ENCODE measurements at regions not wholly inside any gene's neighbourhood (a gene's known extent, or its start where the extent isn't known, plus 50 kb on each side); places are given as distances from the start of the nearest gene placed in this dataset.
"Not testable (repeated sequence)": the region's sequence is repeated elsewhere in the genome, so short reads cannot be mapped to it uniquely, and the experiment has no call there.

DNA sequence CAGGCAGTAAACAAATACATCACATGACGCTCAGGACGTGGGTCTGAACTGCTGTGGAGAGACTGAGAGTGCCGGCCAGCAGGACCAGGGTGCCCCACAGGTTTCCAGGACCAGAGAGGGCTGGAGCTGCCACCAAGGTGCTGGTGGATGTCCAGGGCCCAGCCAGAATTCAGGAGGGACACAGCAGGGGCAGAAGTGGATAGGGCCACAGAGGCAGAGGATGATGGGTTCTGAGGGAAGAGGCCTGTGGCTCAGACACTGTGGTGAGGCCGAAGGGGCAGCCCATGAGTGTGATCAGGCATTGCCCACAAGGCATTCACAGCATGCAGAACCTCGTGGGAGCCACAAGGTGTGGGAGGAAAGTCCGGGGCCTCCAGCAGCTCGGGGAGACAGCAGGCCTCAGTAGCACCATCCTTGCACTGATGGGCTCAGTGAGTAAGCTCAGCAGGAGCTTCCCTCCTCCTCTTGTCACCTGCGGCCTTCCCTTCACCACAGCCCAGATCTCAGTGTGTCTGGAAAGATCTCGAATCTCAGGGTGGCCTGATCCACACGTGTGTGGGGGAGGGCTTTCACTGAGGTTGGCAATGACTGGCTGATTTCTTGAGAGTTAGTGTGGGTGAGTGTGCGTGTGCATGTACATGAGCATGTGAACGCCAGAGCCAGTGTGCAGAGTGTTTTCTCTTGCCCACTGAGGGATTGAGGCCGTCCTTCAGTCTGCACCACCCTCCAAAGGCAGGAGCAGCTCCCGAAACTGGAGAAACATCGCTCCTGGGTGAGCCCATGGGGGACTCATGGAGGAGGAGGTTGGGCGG is 181.8 kb upstream of the RAB6C start:
- no peak for DNase-seq (ENCODE audit: extremely low read depth in 1 of 11, low read depth in 9 of 11, low spot score in 4 of 11)

DNA sequence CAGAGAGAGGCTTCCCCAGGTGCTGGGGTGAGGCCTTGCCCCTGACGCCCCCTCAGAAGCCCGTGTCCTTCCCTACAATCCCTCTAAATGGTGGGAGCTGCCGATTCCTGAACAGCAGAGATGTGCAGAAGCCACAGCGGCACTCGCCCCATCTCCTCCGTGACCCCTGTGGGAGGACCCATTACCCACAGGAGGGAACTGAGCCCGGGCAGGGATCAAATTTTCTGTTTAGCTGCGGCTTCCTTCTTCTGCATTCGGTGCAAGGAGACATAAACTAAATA is 181.2 kb upstream of the RAB6C start:
- no peak for DNase-seq (ENCODE audit: extremely low read depth in 1 of 11, low read depth in 9 of 11, low spot score in 4 of 11)

DNA sequence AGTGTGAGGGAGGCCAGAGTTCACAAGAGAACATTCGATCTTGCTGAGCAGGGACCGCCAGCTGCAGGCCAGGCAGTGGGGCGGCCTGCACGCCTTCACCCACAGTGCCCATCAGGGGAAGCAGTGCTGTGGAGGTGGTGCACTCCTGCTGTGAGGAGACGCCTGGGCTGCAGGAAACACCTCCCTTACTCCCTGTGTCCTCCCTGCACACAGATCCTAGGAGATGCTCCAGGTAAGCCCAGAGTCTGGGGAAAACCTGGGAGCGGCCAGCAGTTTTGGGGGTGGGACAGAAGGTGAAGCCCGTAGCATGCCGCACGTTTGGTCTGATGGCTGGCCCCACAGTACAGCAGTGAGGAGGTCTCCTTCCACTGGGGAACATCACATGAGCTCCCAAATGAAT is 180.8 kb upstream of the RAB6C start:
- DNase-seq (ENCODE audit: extremely low read depth in 1 of 11, low read depth in 9 of 11, low spot score in 4 of 11): no peak

DNA sequence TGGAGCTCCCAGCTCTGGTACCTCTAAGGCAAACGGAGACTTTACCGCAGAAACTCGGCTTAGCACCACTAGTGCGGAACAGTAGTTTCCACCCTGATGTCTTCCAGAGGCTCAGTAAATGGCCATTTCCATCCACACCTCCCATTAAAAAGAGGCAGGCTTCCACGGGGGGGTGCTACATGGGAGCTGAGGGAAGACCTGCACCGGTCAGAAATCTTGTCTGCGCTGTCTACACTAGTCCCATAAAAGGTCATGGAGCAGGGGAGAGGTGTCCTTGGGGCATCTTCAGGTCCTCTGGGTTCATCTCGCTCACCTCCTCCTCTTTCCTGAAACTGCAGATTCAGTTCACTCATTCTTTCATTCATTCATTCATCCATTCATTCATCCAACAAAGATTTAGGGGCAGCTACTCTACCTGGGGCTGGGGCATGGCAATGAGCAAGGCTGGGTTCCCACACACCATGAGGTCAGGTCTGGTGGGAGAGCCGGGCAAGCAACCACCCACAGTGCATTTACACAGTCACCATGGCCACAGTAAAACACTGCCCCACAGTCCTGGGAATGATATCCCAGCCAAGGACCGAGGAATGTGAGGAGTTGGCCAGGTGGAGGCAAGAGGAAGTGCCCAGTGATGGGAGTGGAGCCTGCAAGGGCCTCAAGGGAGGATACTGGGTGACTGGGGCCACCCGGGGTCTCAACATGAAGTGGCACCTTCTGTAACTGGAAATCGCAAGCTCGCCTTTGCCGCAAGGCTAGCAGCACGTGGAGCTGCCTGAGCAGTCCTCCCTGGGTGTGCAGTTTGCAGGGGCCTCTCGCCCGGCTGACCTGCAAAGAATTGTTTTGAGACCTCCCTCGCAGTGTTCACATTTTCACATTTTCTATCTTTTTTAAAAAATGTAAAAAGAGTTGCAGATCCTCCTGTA is 180.2 kb upstream of the RAB6C start:
- no peak for DNase-seq (ENCODE audit: extremely low read depth in 1 of 11, low read depth in 9 of 11, low spot score in 4 of 11)

DNA sequence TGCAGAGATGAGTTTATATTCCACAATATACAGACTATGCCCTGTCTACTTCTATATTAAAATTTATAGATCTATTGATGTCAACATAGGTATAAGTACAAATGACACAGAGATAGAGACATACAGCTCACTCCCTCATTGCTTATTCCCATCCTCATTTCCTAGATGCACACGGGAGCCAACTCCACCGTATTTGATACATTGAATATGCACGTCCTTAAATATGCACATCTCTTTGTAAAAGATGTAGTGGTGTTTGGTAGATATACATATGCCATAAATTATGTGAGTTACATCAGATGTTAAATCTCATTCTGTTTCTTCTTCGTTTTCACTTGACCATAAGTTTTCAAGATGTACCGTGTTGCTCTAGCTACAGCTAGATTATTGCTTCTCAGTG is 179.2 kb upstream of the RAB6C start:
- DNase-seq (ENCODE audit: extremely low read depth in 1 of 11, low read depth in 9 of 11, low spot score in 4 of 11): no peak

DNA sequence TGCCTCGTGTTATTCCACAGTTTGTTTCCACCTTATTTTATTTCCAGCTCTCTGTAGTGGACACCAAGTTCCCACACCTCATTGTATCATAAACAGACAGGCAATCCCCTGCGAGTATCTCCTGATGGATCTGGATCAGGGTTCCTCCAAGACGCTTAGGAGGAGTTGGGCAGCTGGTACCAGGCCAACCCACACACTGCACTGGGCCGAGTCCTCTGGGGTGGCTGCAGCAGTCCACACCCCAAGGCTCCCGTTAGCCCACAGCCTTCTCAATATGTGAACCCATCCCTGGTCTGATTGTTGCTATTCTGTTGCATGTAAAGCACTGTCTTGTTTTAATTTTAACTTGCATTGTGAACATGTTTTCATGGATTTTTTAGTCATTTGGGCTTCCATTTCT is 178.8 kb upstream of the RAB6C start:
- DNase-seq (ENCODE audit: extremely low read depth in 1 of 11, low read depth in 9 of 11, low spot score in 4 of 11): no peak

DNA sequence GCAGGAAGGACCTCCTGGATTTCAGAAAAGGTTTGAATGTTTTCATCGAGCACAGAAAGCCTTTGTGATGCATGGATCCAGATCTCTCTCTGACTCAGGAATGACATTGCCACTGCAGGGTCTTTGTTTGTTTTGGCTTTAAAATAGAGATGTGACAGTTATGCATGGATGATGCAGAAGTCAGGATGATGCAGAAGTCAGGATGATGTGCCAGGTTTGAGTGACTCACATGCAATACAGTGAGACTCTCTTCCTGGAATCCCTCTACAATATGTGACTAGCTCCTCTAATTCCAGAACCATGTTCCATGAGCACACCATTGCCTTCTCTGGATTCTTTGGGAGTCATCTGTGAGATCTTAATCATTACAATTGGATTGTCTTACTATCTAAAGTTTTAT is 177.9 kb upstream of the RAB6C start:
- DNase-seq (ENCODE audit: extremely low read depth in 1 of 11, low read depth in 9 of 11, low spot score in 4 of 11): no peak

DNA sequence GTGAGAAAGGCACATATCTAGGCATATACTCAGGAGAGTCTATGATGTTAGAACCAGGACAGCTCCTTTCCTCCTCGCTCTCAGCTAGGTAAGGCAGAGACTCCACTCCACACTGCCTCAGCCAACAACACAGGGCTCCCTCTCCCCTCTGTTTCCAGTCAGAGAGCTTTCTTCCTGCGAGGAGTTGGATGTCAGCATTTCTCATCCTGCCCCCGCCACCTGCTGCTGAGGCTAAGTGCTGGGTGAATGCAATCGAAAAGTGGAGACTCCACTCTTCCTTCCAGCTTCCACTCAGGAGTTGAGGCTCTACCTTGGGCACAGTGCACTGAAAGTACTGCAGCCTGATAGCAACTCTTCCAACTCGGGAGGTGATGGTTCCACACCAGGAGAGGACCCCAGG is 177.2 kb upstream of the RAB6C start:
- no peak for DNase-seq (ENCODE audit: extremely low read depth in 1 of 11, low read depth in 9 of 11, low spot score in 4 of 11)

DNA sequence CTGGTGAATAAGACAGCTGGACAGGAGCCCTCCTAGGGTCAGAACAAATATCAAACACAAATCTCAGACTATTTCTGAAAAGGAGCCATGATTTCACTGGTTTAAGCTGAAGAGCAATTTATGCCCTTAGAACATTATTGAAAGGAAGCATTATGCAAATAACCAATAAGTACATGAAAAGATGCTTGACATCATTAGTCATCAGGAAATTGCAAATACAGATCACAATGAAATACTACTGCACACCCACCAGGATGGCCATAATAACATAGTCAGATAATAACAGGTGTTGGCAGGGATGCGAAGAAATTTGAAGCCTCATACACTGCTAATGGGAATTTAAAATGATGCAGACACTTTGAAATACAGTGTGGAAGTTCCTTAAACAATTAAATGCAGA is 176.4 kb upstream of the RAB6C start:
- DNase-seq (ENCODE audit: extremely low read depth in 1 of 11, low read depth in 9 of 11, low spot score in 4 of 11): no peak

DNA sequence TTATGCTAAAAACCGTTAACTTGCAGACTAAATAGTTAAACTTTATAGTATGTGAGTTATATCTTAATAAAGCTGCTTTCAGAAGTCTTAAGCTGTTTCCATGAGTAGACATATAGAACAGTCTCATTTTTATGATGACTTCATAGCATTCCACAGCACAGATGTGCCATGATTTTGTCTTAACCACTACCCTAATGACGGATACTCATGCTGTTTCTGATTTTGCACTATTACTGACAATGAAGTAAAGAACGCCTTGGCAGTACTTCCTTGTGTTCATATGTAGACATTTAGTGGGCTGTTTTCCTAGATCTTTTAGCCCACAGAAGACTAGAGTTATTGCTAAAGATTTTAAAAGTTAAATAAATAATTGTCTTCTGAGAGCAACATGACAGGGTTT is 175.6 kb upstream of the RAB6C start:
- DNase-seq (ENCODE audit: extremely low read depth in 1 of 11, low read depth in 9 of 11, low spot score in 4 of 11): no peak

DNA sequence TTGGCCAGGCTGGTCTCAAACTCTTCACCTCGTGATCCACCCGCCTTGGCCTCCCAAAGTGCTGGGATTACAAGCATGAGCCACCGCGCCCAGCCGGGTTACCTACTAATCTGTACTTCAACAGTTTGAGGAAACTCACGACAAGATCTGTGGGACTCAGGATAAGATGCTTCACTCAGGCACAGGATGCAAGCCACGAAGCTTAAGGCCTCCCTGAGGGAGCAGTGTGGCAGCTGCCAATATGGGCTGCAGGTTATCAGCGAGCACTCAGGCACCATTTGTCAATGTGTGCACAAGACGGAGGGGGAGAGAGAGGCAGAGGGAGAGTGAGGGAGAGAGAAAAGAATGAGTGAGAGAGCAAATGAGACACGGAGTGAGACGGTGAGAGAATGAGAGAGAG is 173.6 kb upstream of the RAB6C start:
- no peak for DNase-seq (ENCODE audit: extremely low read depth in 1 of 11, low read depth in 9 of 11, low spot score in 4 of 11)

DNA sequence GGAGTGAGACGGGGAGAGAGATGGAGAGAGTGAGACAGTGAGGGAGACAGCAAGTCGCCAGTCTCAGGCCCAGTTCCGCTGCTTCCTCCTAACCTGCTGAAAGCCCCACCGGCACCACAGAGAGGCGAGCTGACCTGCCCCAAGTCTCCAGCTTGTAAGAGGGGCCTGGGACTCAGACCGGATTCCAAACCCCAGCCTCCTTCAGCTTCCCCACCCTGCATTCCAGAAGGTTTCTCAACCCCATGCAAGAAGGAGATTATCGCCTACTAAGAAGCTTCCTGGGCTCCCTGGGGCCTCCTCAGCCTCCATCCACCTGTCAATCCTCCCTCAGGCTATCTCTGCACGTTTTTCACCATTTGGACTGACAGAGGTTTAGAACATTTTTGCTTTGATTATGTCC is 173.1 kb upstream of the RAB6C start:
- DNase-seq (ENCODE audit: extremely low read depth in 1 of 11, low read depth in 9 of 11, low spot score in 4 of 11): no peak

DNA sequence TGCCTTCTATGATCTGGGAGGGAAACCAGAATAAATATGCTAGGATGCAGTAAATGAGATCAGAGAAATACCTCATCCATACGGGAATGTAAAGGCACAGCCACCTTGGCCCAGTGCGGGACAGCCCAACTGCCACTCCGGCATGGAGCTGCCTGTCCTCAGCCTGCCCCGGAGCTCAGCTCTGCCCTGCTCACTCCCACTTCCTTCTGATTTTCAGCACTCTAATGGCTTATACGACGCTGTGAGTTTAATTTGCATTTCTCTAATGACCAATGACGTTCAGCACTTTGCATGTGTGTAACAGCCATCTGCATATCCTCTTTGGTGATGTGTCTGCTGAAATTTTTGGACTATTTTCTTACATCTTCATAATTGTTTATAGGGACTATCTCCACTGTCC is 172.5 kb upstream of the RAB6C start:
- DNase-seq (ENCODE audit: extremely low read depth in 1 of 11, low read depth in 9 of 11, low spot score in 4 of 11): no peak

DNA sequence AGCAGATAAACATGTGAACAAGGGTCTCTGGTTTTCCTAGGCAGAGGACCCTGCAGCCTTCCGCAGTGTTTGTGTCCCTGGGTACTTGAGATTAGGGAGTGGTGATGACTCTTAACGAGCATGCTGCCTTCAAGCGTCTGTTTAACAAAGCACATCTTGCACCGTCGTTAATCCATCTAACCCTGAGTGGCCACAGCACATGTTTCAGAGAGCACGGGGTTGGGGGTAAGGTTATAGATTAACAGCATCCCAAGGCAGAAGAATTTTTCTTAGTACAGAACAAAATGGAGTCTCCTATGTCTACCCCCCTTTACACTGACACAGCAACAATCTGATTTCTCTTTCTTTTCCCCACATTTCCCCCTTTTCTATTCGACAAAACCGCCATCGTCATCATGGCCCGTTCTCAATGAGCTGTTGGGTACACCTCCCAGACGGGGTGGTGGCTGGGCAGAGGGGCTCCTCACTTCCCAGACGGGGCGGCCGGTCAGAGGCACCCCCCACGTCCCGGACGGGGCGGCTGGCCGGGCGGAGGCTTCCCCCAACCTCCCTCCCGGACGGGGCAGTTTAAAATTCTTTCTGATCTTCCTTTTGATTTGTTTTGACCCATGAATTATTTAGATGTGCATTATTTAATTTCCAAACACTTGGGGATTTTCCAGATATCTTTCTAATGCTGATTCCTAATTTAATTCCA is 171.7 kb upstream of the RAB6C start:
- DNase-seq (ENCODE audit: extremely low read depth in 1 of 11, low read depth in 9 of 11, low spot score in 4 of 11): not testable (repeated sequence)

DNA sequence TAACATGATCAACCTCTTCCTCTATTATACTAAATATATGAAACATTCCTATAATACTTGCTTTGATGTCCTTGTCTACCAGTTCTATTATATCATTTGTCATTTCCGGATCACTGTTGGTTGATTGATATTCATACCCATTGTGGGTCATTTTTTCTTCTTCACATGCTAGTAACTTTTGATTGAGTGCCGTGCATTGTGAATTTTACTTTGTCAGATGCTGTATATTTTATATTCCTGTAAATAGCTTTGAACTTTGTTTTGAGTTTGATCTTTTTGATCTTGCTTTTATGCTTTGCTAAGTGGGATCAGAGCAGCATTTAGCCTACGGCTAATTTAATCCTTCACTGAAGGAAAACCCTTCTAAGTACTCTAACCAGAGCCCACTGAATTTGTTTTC is 168.9 kb upstream of the RAB6C start:
- no peak for DNase-seq (ENCODE audit: extremely low read depth in 1 of 11, low read depth in 9 of 11, low spot score in 4 of 11)

DNA sequence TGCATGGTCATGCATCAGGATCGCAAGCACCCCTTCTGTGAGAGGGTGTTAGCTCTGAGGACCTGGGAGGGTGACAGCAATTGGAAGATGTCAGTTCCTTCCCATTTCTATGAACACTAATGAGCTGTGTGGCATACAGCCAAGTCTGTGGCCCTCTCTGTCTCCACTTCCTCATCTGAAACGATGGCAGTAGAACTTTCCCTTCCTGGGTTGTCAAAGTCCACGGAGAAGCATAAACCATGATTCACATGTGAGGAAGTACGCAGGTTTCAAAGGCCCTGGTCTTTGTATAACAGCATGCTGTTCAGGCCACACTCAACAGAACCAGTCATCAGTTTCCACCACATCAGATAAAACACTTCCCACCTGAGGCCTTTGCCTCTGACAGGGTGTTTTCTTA is 167.4 kb upstream of the RAB6C start:
- peak in 4 of 11 donors; percentile 13 to 26 (median 24) for DNase-seq (ENCODE audit: extremely low read depth in 1 of 11, low read depth in 9 of 11, low spot score in 4 of 11)

DNA sequence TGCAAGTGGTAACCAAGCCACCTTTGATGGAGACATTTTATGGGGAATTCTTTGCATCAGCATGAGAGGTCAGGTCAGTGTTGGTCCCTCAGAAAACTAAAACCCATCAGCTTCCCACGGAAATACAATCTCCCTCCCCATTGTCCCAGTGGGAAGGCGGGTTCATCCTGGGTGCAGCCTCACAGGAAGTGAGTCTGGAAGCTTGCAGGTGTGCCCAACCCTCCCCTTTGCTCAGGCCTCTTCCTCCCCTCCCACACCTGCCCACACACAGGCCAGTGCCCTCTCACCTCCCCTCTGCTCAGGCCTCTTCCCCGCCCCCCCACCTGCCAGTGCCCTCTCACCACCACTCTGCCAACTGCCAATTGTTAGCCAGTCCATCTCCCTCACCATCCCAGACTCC is 166.8 kb upstream of the RAB6C start:
- DNase-seq (ENCODE audit: extremely low read depth in 1 of 11, low read depth in 9 of 11, low spot score in 4 of 11): no peak

DNA sequence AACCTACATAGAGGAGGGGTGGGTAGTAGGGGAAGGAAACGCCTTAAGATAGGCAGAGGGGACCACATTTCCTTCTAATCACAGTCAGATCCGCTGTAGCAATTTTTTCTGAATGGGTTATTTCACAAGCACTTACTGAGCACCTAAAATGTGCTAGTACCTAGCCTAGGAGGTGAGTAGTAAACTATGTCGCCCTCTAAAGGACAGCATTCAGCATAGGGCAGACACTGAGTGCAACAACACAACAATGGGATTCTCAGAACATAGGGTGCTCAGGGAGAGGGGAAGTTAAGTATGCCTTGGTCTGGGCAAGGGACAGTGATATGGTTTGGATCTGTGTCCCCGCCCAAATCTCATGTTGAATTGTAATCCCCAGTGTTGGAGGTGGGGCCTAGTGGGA is 166.1 kb upstream of the RAB6C start:
- no peak for DNase-seq (ENCODE audit: extremely low read depth in 1 of 11, low read depth in 9 of 11, low spot score in 4 of 11)

DNA sequence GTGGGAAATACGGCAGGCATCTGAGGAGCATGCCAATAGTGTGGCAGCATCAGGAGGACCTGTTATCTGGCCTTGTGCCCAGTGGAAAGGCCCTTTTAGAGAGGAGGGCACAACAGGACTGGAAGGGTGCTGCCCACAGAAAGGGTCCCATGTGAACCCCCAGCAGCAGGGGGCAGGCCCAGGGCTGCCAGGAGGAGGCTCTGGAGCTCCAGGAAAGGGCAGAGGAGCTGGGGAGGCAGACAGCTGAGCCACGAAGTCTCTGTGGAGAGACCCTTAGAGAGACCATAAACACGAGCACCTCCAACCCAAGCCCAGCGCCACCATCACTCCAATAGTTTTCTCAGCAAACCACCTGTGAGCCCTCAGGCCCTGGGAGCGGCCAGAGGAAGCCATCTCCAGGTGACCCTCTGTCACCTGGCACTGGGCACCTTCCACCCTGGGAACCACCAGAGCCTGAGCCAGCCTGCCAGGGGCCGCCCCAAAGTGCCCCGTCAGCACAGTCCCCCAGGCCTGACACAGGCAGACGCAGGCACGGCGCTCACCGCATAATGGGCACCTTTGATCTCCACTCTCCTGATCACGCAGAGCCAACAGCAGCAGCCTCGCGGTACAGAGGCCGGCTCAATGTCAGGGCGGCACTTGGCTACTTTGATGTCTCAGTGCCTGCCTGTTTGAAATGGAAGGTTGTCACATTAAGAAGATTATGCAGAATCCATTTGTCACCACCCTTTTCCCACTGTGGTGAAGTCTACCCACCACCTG is 162.5 kb upstream of the RAB6C start:
- no peak for DNase-seq (ENCODE audit: extremely low read depth in 1 of 11, low read depth in 9 of 11, low spot score in 4 of 11)
